Suprapubic skin (tissue), 4 donors: ENCODE measurements at regions not wholly inside any gene's neighbourhood (a gene's known extent, or its start where the extent isn't known, plus 50 kb on each side); places are given as distances from the start of the nearest gene placed in this dataset.

ENCODE experiments used
- DNase-seq, 2 donors: peaks; one replicate each; pipeline ENCODE4 v3.0.0-alpha.2; 2019; ENCODE audit warnings: low spot score in 2 of 2
- H3K27ac ChIP-seq: fragments of 200-600 bp; sonication (generic); one replicate; pipeline ENCODE4 v1.5.1; 2019
- H3K27me3 ChIP-seq: fragments of 200-600 bp; sonication (generic); one replicate; pipeline ENCODE4 v1.5.1; 2019
- H3K36me3 ChIP-seq: fragments of 200-600 bp; sonication (generic); one replicate; pipeline ENCODE4 v1.5.1; 2019
- H3K4me1 ChIP-seq: fragments of 200-600 bp; sonication (generic); one replicate; pipeline ENCODE4 v1.5.1; 2019
- H3K4me3 ChIP-seq: fragments of 200-600 bp; sonication (generic); one replicate; pipeline ENCODE4 v1.5.1; 2019; ENCODE audit warnings: mild to moderate bottlenecking
- H3K9me3 ChIP-seq: fragments of 200-600 bp; sonication (generic); one replicate; pipeline ENCODE4 v1.5.1; 2019
- CTCF ChIP-seq, 2 donors: fragments of 200-600 bp in 1 of 2; fragments of 450-650 bp in 1 of 2; sonication (generic) in 1 of 2; IDR thresholded peaks; one replicate each; pipeline ENCODE4 v1.5.1; 2016 to 2019; ENCODE audit warnings: antibody characterized with exemption in 2 of 2, mild to moderate bottlenecking in 1 of 2, moderate library complexity in 1 of 2
- EP300 ChIP-seq: sonication (generic); formaldehyde crosslinking; IDR thresholded peaks from one replicate; pipeline ENCODE4 v1.6.1; 2017; ENCODE audit warnings: antibody characterized with exemption
- POLR2A ChIP-seq, 2 donors: fragments of 450-650 bp; IDR thresholded peaks; one replicate each; pipeline ENCODE4 v1.6.1; 2017; ENCODE audit warnings: antibody characterized with exemption in 2 of 2, mild to moderate bottlenecking in 2 of 2, moderate library complexity in 2 of 2
- POLR2AphosphoS5 ChIP-seq, 3 donors: sonication (generic); formaldehyde crosslinking; IDR thresholded peaks; one replicate each; pipeline ENCODE4 v1.6.1; 2017; ENCODE audit warnings: antibody characterized with exemption in 3 of 3
- WGBS: methylation state at CpG from one replicate; pipeline ENCODE4 v1.1.5; 2018; 5-methylcytosine and 5-hydroxymethylcytosine counted together

GRCh38 chr10:8661886-8662285, 607.4 kb downstream of the GATA3 start:
- TF ChIP-seq POLR2A (IDR thresholded peaks at IDR 0.05): no peak
- no peak for TF ChIP-seq POLR2AphosphoS5 (IDR thresholded peaks at IDR 0.05)
- TF ChIP-seq EP300: no peak
- no peak for TF ChIP-seq CTCF (IDR thresholded peaks at IDR 0.05)
- Histone ChIP-seq H3K27ac (no peak overlapping the region), H3K9me3 (no peaks in the 10 kb centered on the region), H3K36me3 (no peaks in the 10 kb centered on the region), H3K27me3 (no peaks in the 10 kb centered on the region), H3K4me3 (no peak overlapping the region), H3K4me1 (peaks cover 8% of the 10 kb centered on the region)
- WGBS: 73% methylated on average over 3 of the region's 3 CpGs
- no peak for DNase-seq

- WGBS: 39% methylated on average over 2 of the region's 2 CpGs
- H3K27me3 ChIP-seq: no peaks in the 10 kb centered on the region
- H3K4me1 ChIP-seq: peaks cover 8% of the 10 kb centered on the region
- no peaks in the 10 kb centered on the region for H3K36me3 ChIP-seq
- H3K9me3 ChIP-seq: no peaks in the 10 kb centered on the region
- H3K27ac ChIP-seq: no peak overlapping the region
- no peak overlapping the region for H3K4me3 ChIP-seq
- DNase-seq: no peak
- TF ChIP-seq EP300 (no peak), CTCF (IDR thresholded peaks at IDR 0.05) (no peak), POLR2A (IDR thresholded peaks at IDR 0.05) (no peak)
Observed at GRCh38 chr10:8663131-8663530, 608.6 kb downstream of the GATA3 start.

GRCh38 chr10:8665322-8665721, 610.8 kb downstream of the GATA3 start:
- Histone ChIP-seq H3K27me3 (no peaks in the 10 kb centered on the region), H3K36me3 (no peaks in the 10 kb centered on the region), H3K9me3 (no peaks in the 10 kb centered on the region), H3K4me1 (peaks cover 8% of the 10 kb centered on the region), H3K4me3 (no peak overlapping the region), H3K27ac (no peak overlapping the region)
- 69% methylated on average over 2 of the region's 2 CpGs for whole genome bisulfite sequencing
- TF ChIP-seq POLR2A (IDR thresholded peaks at IDR 0.05): no peak
- no peak for TF ChIP-seq POLR2AphosphoS5 (IDR thresholded peaks at IDR 0.05)
- no peak for TF ChIP-seq EP300
- no peak for TF ChIP-seq CTCF (IDR thresholded peaks at IDR 0.05)
- DNase-seq: no peak

- WGBS: 88% methylated on average over 2 of the region's 2 CpGs
- no peaks in the 10 kb centered on the region for H3K36me3 ChIP-seq
- H3K9me3 ChIP-seq: no peaks in the 10 kb centered on the region
- no peak for TF ChIP-seq POLR2AphosphoS5 (IDR thresholded peaks at IDR 0.05)
- TF ChIP-seq EP300: no peak
- no peak for TF ChIP-seq CTCF (IDR thresholded peaks at IDR 0.05)
- no peak for TF ChIP-seq POLR2A (IDR thresholded peaks at IDR 0.05)
- H3K27ac ChIP-seq: no peak overlapping the region
- DNase-seq: no peak
- H3K4me3 ChIP-seq: no peak overlapping the region
- H3K27me3 ChIP-seq: no peaks in the 10 kb centered on the region
- peaks cover 2% of the 10 kb centered on the region for H3K4me1 ChIP-seq
Observed at GRCh38 chr10:8670461-8670860, 616.0 kb downstream of the GATA3 start.

- peaks cover 11% of the 10 kb centered on the region for H3K4me1 ChIP-seq
- H3K27me3 ChIP-seq: no peaks in the 10 kb centered on the region
- no peak for DNase-seq
- TF ChIP-seq POLR2AphosphoS5 (IDR thresholded peaks at IDR 0.05) (no peak), POLR2A (IDR thresholded peaks at IDR 0.05) (no peak), CTCF (IDR thresholded peaks at IDR 0.05) (no peak), EP300 (no peak)
- no peak overlapping the region for H3K4me3 ChIP-seq
- no peaks in the 10 kb centered on the region for H3K9me3 ChIP-seq
- no peaks in the 10 kb centered on the region for H3K36me3 ChIP-seq
- 48% methylated on average over 3 of the region's 3 CpGs for WGBS
- H3K27ac ChIP-seq: no peak overlapping the region
Observed at GRCh38 chr10:8674230-8674629, 619.7 kb downstream of the GATA3 start.
